ENCODE measurements at regions not wholly inside any gene's neighbourhood (a gene's known extent, or its start where the extent isn't known, plus 50 kb on each side); places are given as distances from the start of the nearest gene placed in this dataset.
"Not testable (repeated sequence)": the region's sequence is repeated elsewhere in the genome, so short reads cannot be mapped to it uniquely, and the experiment has no call there.

- no peak for TF ChIP-seq EZH2 (IDR thresholded peaks at IDR 0.05; ENCODE audit: borderline replicate concordance, low read depth, low read length, poor library complexity, severe bottlenecking)
- TF ChIP-seq, protein P1, sequence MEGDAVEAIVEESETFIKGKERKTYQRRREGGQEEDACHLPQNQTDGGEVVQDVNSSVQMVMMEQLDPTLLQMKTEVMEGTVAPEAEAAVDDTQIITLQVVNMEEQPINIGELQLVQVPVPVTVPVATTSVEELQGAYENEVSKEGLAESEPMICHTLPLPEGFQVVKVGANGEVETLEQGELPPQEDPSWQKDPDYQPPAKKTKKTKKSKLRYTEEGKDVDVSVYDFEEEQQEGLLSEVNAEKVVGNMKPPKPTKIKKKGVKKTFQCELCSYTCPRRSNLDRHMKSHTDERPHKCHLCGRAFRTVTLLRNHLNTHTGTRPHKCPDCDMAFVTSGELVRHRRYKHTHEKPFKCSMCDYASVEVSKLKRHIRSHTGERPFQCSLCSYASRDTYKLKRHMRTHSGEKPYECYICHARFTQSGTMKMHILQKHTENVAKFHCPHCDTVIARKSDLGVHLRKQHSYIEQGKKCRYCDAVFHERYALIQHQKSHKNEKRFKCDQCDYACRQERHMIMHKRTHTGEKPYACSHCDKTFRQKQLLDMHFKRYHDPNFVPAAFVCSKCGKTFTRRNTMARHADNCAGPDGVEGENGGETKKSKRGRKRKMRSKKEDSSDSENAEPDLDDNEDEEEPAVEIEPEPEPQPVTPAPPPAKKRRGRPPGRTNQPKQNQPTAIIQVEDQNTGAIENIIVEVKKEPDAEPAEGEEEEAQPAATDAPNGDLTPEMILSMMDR (conservative IDR thresholded peaks at IDR 0.05; ENCODE audit: low read depth, low read length) = no peak
- Histone ChIP-seq H3K4me1 (ENCODE audit: insufficient read depth, low read length, poor library complexity, severe bottlenecking) (peaks cover 23% of the 10 kb centered on the region), H3K27me3 (replicated peaks; ENCODE audit: insufficient read depth, low read depth, low read length, poor library complexity) (no peaks in the 10 kb centered on the region), H3K9me3 (ENCODE audit: low read depth, low read length, poor library complexity, severe bottlenecking) (no peaks in the 10 kb centered on the region), H3K27ac (ENCODE audit: low read depth, low read length, poor library complexity, severe bottlenecking) (peak overlapping the region; percentile 35), H3K36me3 (ENCODE audit: insufficient read depth, low read length, poor library complexity, severe bottlenecking) (no peaks in the 10 kb centered on the region), H3K4me3 (ENCODE audit: low read depth, low read length, poor library complexity, severe bottlenecking) (no peak overlapping the region)
- ChIA-PET POLR2A (ENCODE audit: low non-redundant PET) (no interaction called here), CTCF (no interaction called here)
- intact Hi-C loops (cut with micrococcal nuclease; ENCODE audit: unreplicated experiment) = loop anchor here (10.0 kb wide), 1 partner anchor 58 kb away; no protein-coding TSS in a partner anchor
- no TSS peak for BruUV-seq (replicated peaks)
- DNase-seq (ENCODE audit: low spot score) = peak; percentile 86
Observed at GRCh38 chr18:70693246-70693645, 404.4 kb downstream of the SOCS6 start.

DNA sequence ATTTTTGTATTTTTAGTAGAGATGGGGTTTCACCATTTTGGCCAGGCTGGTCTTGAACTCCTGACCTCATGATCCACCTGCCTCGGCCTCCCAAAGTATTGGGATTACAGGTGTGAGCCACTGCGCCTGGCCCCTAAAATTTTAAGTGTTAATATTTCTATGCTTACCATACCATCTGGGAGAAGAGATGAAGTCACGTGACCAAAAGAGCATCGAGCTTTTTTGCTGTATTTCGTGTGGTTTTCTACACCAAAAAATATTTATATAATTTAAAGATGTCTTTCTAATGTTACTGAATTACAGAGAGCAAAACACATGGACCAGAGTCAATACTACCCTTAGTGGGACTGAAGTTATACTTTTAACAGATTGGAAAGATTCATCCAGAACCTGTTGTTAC is 400.9 kb downstream of the SOCS6 start:
- H3K27ac ChIP-seq (ENCODE audit: low read depth, low read length, poor library complexity, severe bottlenecking); H3K27me3 ChIP-seq (replicated peaks; ENCODE audit: insufficient read depth, low read depth, low read length, poor library complexity); POLR2A ChIA-PET (ENCODE audit: low non-redundant PET); DNase-seq (ENCODE audit: low spot score); BruUV-seq (replicated peaks); H3K4me3 ChIP-seq (ENCODE audit: low read depth, low read length, poor library complexity, severe bottlenecking); H3K9me3 ChIP-seq (ENCODE audit: low read depth, low read length, poor library complexity, severe bottlenecking); H3K36me3 ChIP-seq (ENCODE audit: insufficient read depth, low read length, poor library complexity, severe bottlenecking): not testable (repeated sequence)
- CTCF ChIA-PET = interaction anchor here (0.7 kb wide), 1 partner anchor 252 kb away, joined by 4 read pairs; no protein-coding TSS in a partner anchor
- H3K4me1 ChIP-seq (ENCODE audit: insufficient read depth, low read length, poor library complexity, severe bottlenecking) = peaks cover 27% of the 10 kb centered on the region
- intact Hi-C loops (cut with micrococcal nuclease; ENCODE audit: unreplicated experiment) = loop anchor here (10.0 kb wide), 1 partner anchor 55 kb away; no protein-coding TSS in a partner anchor

- peak overlapping the region; percentile 1 for H3K27ac ChIP-seq (ENCODE audit: low read depth, low read length, poor library complexity, severe bottlenecking)
- TF ChIP-seq, protein P1 (conservative IDR thresholded peaks at IDR 0.05; ENCODE audit: low read depth, low read length) = no peak
- TF ChIP-seq EZH2 (IDR thresholded peaks at IDR 0.05; ENCODE audit: borderline replicate concordance, low read depth, low read length, poor library complexity, severe bottlenecking) = no peak
- H3K9me3 ChIP-seq (ENCODE audit: low read depth, low read length, poor library complexity, severe bottlenecking) = no peaks in the 10 kb centered on the region
- peaks cover 15% of the 10 kb centered on the region for H3K4me1 ChIP-seq (ENCODE audit: insufficient read depth, low read length, poor library complexity, severe bottlenecking)
- intact Hi-C loops (cut with micrococcal nuclease; ENCODE audit: unreplicated experiment) = no loop called here
- no peak for DNase-seq (ENCODE audit: low spot score)
- ChIA-PET POLR2A (ENCODE audit: low non-redundant PET) (interaction anchor here (0.6 kb wide), 1 partner anchor 1282 kb away, joined by 3 read pairs; no protein-coding TSS in a partner anchor), CTCF (no interaction called here)
- H3K4me3 ChIP-seq (ENCODE audit: low read depth, low read length, poor library complexity, severe bottlenecking) = no peak overlapping the region
- no peaks in the 10 kb centered on the region for H3K36me3 ChIP-seq (ENCODE audit: insufficient read depth, low read length, poor library complexity, severe bottlenecking)
- no peaks in the 10 kb centered on the region for H3K27me3 ChIP-seq (replicated peaks; ENCODE audit: insufficient read depth, low read depth, low read length, poor library complexity)
- BruUV-seq (replicated peaks) = no TSS peak
Observed at GRCh38 chr18:70688286-70688685, 399.4 kb downstream of the SOCS6 start.

DNA sequence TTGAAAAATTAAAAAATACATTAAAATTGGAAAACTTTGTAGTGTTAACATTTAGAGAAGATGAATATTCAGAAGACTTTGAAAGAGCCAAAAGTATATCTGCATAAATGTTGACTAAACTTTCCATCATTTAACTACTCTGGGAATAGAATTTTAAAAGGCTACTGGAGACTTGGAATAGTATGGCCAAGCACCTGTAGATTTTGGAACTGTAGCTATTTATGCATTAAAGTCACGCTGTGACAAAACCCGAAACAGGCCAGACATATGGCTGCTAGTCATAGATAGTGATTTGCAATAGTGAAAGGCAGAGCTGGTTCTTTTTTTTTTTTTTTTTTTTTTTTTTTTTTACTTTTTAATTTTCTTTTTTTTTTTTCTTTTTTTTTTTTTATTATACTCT is 396.0 kb downstream of the SOCS6 start:
- ChIA-PET POLR2A (ENCODE audit: low non-redundant PET) (no interaction called here), CTCF (no interaction called here)
- BruUV-seq (replicated peaks) = no TSS peak
- no peak for DNase-seq (ENCODE audit: low spot score)
- H3K27ac ChIP-seq (ENCODE audit: low read depth, low read length, poor library complexity, severe bottlenecking) = no peak overlapping the region
- intact Hi-C loops (cut with micrococcal nuclease; ENCODE audit: unreplicated experiment) = no loop called here
- no peak overlapping the region for H3K4me3 ChIP-seq (ENCODE audit: low read depth, low read length, poor library complexity, severe bottlenecking)
- H3K9me3 ChIP-seq (ENCODE audit: low read depth, low read length, poor library complexity, severe bottlenecking) = peaks cover 8% of the 10 kb centered on the region
- H3K4me1 ChIP-seq (ENCODE audit: insufficient read depth, low read length, poor library complexity, severe bottlenecking) = peaks cover 5% of the 10 kb centered on the region
- H3K27me3 ChIP-seq (replicated peaks; ENCODE audit: insufficient read depth, low read depth, low read length, poor library complexity) = no peaks in the 10 kb centered on the region
- H3K36me3 ChIP-seq (ENCODE audit: insufficient read depth, low read length, poor library complexity, severe bottlenecking) = no peaks in the 10 kb centered on the region
- TF ChIP-seq EZH2 (IDR thresholded peaks at IDR 0.05; ENCODE audit: borderline replicate concordance, low read depth, low read length, poor library complexity, severe bottlenecking) = no peak
- TF ChIP-seq, protein P1 (conservative IDR thresholded peaks at IDR 0.05; ENCODE audit: low read depth, low read length) = no peak

Data from A673 (cell line).